OCI-LY1 (cell line): ENCODE measurements at regions not wholly inside any gene's neighbourhood (a gene's known extent, or its start where the extent isn't known, plus 50 kb on each side); places are given as distances from the start of the nearest gene placed in this dataset.
"Not testable (repeated sequence)": the region's sequence is repeated elsewhere in the genome, so short reads cannot be mapped to it uniquely, and the experiment has no call there.

Source experiments
- EZH2 ChIP-seq: fragments of 200-600 bp; sonication (generic), shearing (Covaris generic); IDR thresholded peaks from 2 replicates; pipeline ENCODE4 v1.8.0; 2017; ENCODE audit warnings: borderline replicate concordance, mixed run types, mild to moderate bottlenecking, antibody characterized with exemption, low read length, moderate library complexity, mixed read lengths
- TF ChIP-seq, protein P1 (sequence below): fragments of 200-600 bp; sonication (generic), shearing (Covaris generic); IDR thresholded peaks from 2 replicates; pipeline ENCODE4 v1.5.1; 2017; ENCODE audit warnings: mild to moderate bottlenecking, antibody characterized with exemption, low read length, moderate library complexity, mixed read lengths

DNA sequence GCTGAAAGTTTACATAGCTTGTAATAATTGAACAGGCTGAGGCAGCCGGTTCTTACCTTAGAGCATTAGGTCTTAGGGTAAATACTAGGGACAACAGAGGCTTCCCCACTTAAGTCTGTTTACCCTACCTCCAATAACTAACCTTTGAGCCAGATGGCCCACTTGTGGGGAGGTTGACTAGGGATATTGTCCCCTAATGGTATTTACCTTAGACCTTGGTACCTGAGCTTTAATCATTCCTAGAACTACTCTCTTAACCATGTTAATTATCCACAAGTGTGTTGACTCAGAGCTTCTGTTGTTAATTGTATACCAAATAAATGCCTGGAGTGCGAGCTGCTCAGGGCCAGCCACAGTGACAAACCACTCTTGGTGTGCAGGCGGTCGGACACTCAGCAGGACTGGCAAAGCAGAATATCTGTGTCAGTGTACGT, 299.2 kb downstream of the TRIML1 start:
- TF ChIP-seq, protein P1, sequence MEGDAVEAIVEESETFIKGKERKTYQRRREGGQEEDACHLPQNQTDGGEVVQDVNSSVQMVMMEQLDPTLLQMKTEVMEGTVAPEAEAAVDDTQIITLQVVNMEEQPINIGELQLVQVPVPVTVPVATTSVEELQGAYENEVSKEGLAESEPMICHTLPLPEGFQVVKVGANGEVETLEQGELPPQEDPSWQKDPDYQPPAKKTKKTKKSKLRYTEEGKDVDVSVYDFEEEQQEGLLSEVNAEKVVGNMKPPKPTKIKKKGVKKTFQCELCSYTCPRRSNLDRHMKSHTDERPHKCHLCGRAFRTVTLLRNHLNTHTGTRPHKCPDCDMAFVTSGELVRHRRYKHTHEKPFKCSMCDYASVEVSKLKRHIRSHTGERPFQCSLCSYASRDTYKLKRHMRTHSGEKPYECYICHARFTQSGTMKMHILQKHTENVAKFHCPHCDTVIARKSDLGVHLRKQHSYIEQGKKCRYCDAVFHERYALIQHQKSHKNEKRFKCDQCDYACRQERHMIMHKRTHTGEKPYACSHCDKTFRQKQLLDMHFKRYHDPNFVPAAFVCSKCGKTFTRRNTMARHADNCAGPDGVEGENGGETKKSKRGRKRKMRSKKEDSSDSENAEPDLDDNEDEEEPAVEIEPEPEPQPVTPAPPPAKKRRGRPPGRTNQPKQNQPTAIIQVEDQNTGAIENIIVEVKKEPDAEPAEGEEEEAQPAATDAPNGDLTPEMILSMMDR = not testable (repeated sequence)
- not testable (repeated sequence) for TF ChIP-seq EZH2
